HepG2 (cell line): ENCODE measurements at regions not wholly inside any gene's neighbourhood (a gene's known extent, or its start where the extent isn't known, plus 50 kb on each side); places are given as distances from the start of the nearest gene placed in this dataset.

Source experiments
- ATAC-seq: fragments of 200-7000 bp; cut with Tn5 transposase; 3 replicates; pipeline ENCODE4 v1.9.1; 2020; ENCODE audit warnings: mild to moderate bottlenecking, moderate library complexity
- BruUV-seq: library from RNA; stranded (reverse); fragments of 400-500 nt; replicated peaks from 2 replicates; lab custom pipeline; 2021; lab: Mats Ljungman, UMichigan
- CTCF ChIA-PET: fragments of 300-600 bp; formaldehyde crosslinking; extraction: SDS; loops from one replicate; lab custom pipeline; 2021; ENCODE audit warnings: low total read pairs, inconsistent platforms, low intra/inter-chr PET ratio; lab: Yijun Ruan, JAX
- POLR2A ChIA-PET: fragments of 350-600 bp; sonication (Branson Sonifier 250); formaldehyde crosslinking; loops from one replicate; lab custom pipeline; 2020; ENCODE audit warnings: antibody characterized with exemption, inconsistent platforms; lab: Yijun Ruan, JAX
- DNase-seq: peaks from one replicate; pipeline ENCODE4 v3.0.0-alpha.2; 2015; ENCODE audit warnings: low spot score
- FAIRE-seq: peaks from 3 replicates; lab custom pipeline; 2011; peaks lifted over from hg19 to GRCh38; lab: Jason Lieb, UNC
- H2AFZ ChIP-seq: one replicate; pipeline ENCODE4 v1.6.1; 2011; ENCODE audit warnings: low read length, inconsistent platforms
- H3K27ac ChIP-seq: fragments of 300-600 bp; 3 replicates; pipeline ENCODE4 v1.8.0; 2011; ENCODE audit warnings: mixed run types, mild to moderate bottlenecking, mixed read lengths, low read length, inconsistent platforms; ENCODE audit not compliant: insufficient read depth; ENCODE audit errors: extremely low read length
- H3K27me3 ChIP-seq, 2 experiments: fragments of 200-600 bp in 1 of 2; 2 replicates in 1 of 2; 3 replicates in 1 of 2; pipeline versions ENCODE4 v1.6.0 to v1.8.0; 2011; ENCODE audit warnings: low read length in 2 of 2, mild to moderate bottlenecking in 2 of 2, moderate library complexity in 2 of 2, inconsistent platforms in 1 of 2; ENCODE audit not compliant: insufficient read depth in 2 of 2, control insufficient read depth in 1 of 2
- H3K36me3 ChIP-seq, 2 experiments: fragments of 200-600 bp in 1 of 2; replicated peaks in 1 of 2; 2 replicates in 1 of 2; 3 replicates in 1 of 2; pipeline versions ENCODE4 v1.5.1 to v1.8.0; 2011; ENCODE audit warnings: low read length in 2 of 2, inconsistent platforms in 1 of 2; ENCODE audit not compliant: insufficient read depth in 2 of 2, control insufficient read depth in 1 of 2
- H3K4me1 ChIP-seq: 2 replicates; pipeline ENCODE4 v1.5.1; 2012; ENCODE audit warnings: low read length, inconsistent platforms; ENCODE audit not compliant: insufficient read depth
- H3K4me2 ChIP-seq: 2 replicates; pipeline ENCODE4 v1.6.0; 2011; ENCODE audit warnings: low read depth, low read length, inconsistent platforms
- H3K4me3 ChIP-seq, 3 experiments: fragments of 200-600 bp in 1 of 3; sonication (generic), shearing (Covaris generic) in 1 of 3; replicated peaks in 1 of 3; 2 replicates each; pipeline ENCODE4 v1.5.1; 2011 to 2016; ENCODE audit warnings: low read length in 3 of 3, inconsistent platforms in 2 of 3, low read depth in 2 of 3, mild to moderate bottlenecking in 2 of 3, control low read depth in 1 of 3, mixed read lengths in 1 of 3; ENCODE audit not compliant: insufficient read depth in 1 of 3
- H3K79me2 ChIP-seq: one replicate; pipeline ENCODE4 v1.6.1; 2011; ENCODE audit warnings: low read length, inconsistent platforms; ENCODE audit not compliant: insufficient read depth
- H3K9ac ChIP-seq: 2 replicates; pipeline ENCODE4 v1.6.0; 2011; ENCODE audit warnings: mild to moderate bottlenecking, low read depth, low read length, inconsistent platforms; ENCODE audit not compliant: insufficient read depth
- H3K9me3 ChIP-seq: 2 replicates; pipeline ENCODE4 v1.5.1; 2012; ENCODE audit warnings: mild to moderate bottlenecking, low read length
- H4K20me1 ChIP-seq: 2 replicates; pipeline ENCODE4 v1.6.0; 2011; ENCODE audit warnings: inconsistent platforms, mild to moderate bottlenecking, low read length, moderate library complexity; ENCODE audit not compliant: insufficient read depth
- AHR ChIP-seq: IDR thresholded peaks from 2 replicates; pipeline ENCODE4 v1.6.1; 2018; ENCODE audit warnings: missing genetic modification reagents, missing compliant biosample characterization
- DMTF1 ChIP-seq: sonication (generic); formaldehyde crosslinking; IDR thresholded peaks from 2 replicates; pipeline ENCODE4 v1.4.0; 2020; ENCODE audit warnings: mild to moderate bottlenecking, missing genetic modification reagents
- GLI4 ChIP-seq: sonication (generic); formaldehyde crosslinking; IDR thresholded peaks from 2 replicates; pipeline ENCODE4 v1.5.1; 2020; ENCODE audit warnings: missing genetic modification reagents, mild to moderate bottlenecking, moderate library complexity, borderline replicate concordance
- HMGXB4 ChIP-seq, 2 experiments: sonication (generic) in 1 of 2; formaldehyde crosslinking in 1 of 2; IDR thresholded peaks; 2 replicates each; pipeline versions ENCODE4 v1.4.0 to v1.6.1; 2018 to 2020; ENCODE audit warnings: missing genetic modification reagents in 2 of 2, borderline replicate concordance in 1 of 2, low read depth in 1 of 2, mild to moderate bottlenecking in 1 of 2, missing biosample characterization in 1 of 2
- KDM5B ChIP-seq: sonication (generic); formaldehyde crosslinking; IDR thresholded peaks from 2 replicates; pipeline ENCODE4 v1.4.0; 2020; ENCODE audit warnings: missing genetic modification reagents, mild to moderate bottlenecking, borderline replicate concordance
- MXD3 ChIP-seq: IDR thresholded peaks from 2 replicates; pipeline ENCODE4 v1.6.1; 2016; ENCODE audit warnings: mild to moderate bottlenecking, missing biosample characterization, missing genetic modification reagents
- ZBTB14 ChIP-seq: sonication (generic); formaldehyde crosslinking; IDR thresholded peaks from 2 replicates; pipeline ENCODE4 v1.4.0; 2020; ENCODE audit warnings: missing genetic modification reagents
- ZBTB7A ChIP-seq: sonication (generic); formaldehyde crosslinking; IDR thresholded peaks from 2 replicates; pipeline ENCODE4 v1.8.0; 2022; ENCODE audit warnings: mild to moderate bottlenecking, missing genetic modification reagents
- ZNF484 ChIP-seq: sonication (generic); formaldehyde crosslinking; IDR thresholded peaks from 2 replicates; pipeline ENCODE4 v1.5.1; 2020; ENCODE audit warnings: mild to moderate bottlenecking, low read depth, missing genetic modification reagents, borderline replicate concordance
- ZNF510 ChIP-seq: sonication (generic); formaldehyde crosslinking; IDR thresholded peaks from 2 replicates; pipeline ENCODE4 v1.4.0; 2020; ENCODE audit warnings: low read depth, mild to moderate bottlenecking, missing genetic modification reagents
- ZNF672 ChIP-seq: sonication (generic); formaldehyde crosslinking; IDR thresholded peaks from 2 replicates; pipeline ENCODE4 v1.8.1; 2022; ENCODE audit warnings: missing genetic modification reagents
- ZNF800 ChIP-seq: sonication (generic); formaldehyde crosslinking; IDR thresholded peaks from 2 replicates; pipeline ENCODE4 v1.4.0; 2020; ENCODE audit warnings: missing genetic modification reagents
- whole genome bisulfite sequencing: methylation state at CpG from one replicate; pipeline ENCODE4 v1.1.6; 2017; ENCODE audit warnings: low lambda C conversion rate; 5-methylcytosine and 5-hydroxymethylcytosine counted together
- in situ Hi-C: cut with HindIII; loops from 2 replicates; pipeline ENCODE4 v1.10.0; 2017; ENCODE audit warnings: low pct_unique_long_range_greater_than_20kb; ENCODE audit not compliant: extremely low pct_ligation_motif_present
- intact Hi-C: fragments of 100-400 bp; cut with micrococcal nuclease; formaldehyde crosslinking; loops from one replicate; pipeline ENCODE4 v1.10.0; 2022; ENCODE audit not compliant: unreplicated experiment

- TF ChIP-seq DMTF1 (CRISPR knock-in tag) = no peak
Observed at GRCh38 chr1:195664628-195665027, 943.6 kb downstream of the KCNT2 start (continued).

GRCh38 chr1:195663549-195664280, 944.5 kb downstream of the KCNT2 start:
- FAIRE-seq = no peak
- ChIA-PET CTCF (no interaction called here), POLR2A (no interaction called here)
- H4K20me1 ChIP-seq = no peaks in the 10 kb centered on the region
- no peak for TF ChIP-seq ZNF510 (CRISPR knock-in tag)
- no peak for TF ChIP-seq ZNF800 (CRISPR knock-in tag)
- TF ChIP-seq KDM5B = no peak
- TF ChIP-seq GLI4 (CRISPR knock-in tag) = no peak
- no peak for TF ChIP-seq ZBTB14 (CRISPR knock-in tag)
- TF ChIP-seq MXD3 (CRISPR knock-in tag) = no peak
- TF ChIP-seq AHR (CRISPR knock-in tag) = no peak
- no peak for TF ChIP-seq HMGXB4 (CRISPR knock-in tag; IDR thresholded peaks at IDR 0.05; ENCODE audit: borderline replicate concordance in 1 of 2, low read depth in 1 of 2)
- no peak for TF ChIP-seq ZNF672 (CRISPR knock-in tag)
- TF ChIP-seq ZBTB7A = no peak
- TF ChIP-seq ZNF484 (CRISPR knock-in tag) = no peak
- H3K4me3 ChIP-seq = no peak overlapping the region
- WGBS = 13% methylated on average over 4 of the region's 4 CpGs
- H3K9ac ChIP-seq = no peak overlapping the region
- no peaks in the 10 kb centered on the region for H3K27me3 ChIP-seq
- ATAC-seq = no peak
- H2AFZ ChIP-seq = no peak overlapping the region
- no peak overlapping the region for H3K4me2 ChIP-seq
- H3K27ac ChIP-seq = no peak overlapping the region
- no TSS peak for BruUV-seq
- H3K79me2 ChIP-seq = no peaks in the 10 kb centered on the region
- H3K9me3 ChIP-seq = no peaks in the 10 kb centered on the region
- H3K36me3 ChIP-seq = no peaks in the 10 kb centered on the region
- intact Hi-C loops = no loop called here
- H3K4me1 ChIP-seq = no peaks in the 10 kb centered on the region
- in situ Hi-C loops = no loop called here
- no peak for DNase-seq
